GM12865 (cell line): ENCODE measurements at regions not wholly inside any gene's neighbourhood (a gene's known extent, or its start where the extent isn't known, plus 50 kb on each side); places are given as distances from the start of the nearest gene placed in this dataset.

Source experiments
- DNase-seq: peaks from one replicate; pipeline ENCODE4 v3.0.0; 2010; ENCODE audit warnings: low read depth
- H3K4me3 ChIP-seq: 2 replicates; pipeline ENCODE4 v1.5.1; 2011; ENCODE audit warnings: mild to moderate bottlenecking, low read depth, low read length, control low read depth
- CTCF ChIP-seq: IDR thresholded peaks from 2 replicates; pipeline ENCODE4 v1.5.1; 2011; ENCODE audit warnings: low read length, control low read depth, low read depth, inconsistent platforms; ENCODE audit not compliant: insufficient read depth; ENCODE audit errors: missing control alignments

- TF ChIP-seq CTCF: no peak
- no peak overlapping the region for H3K4me3 ChIP-seq
These were observed 63.0 kb upstream of the TPRG1 start for GRCh38 chr3:189108735-189109134.

GRCh38 chr3:189109145-189109544, 62.6 kb upstream of the TPRG1 start:
- no peak overlapping the region for H3K4me3 ChIP-seq
- TF ChIP-seq CTCF: no peak
- no peak for DNase-seq

More at GRCh38 chr3:189108735-189109134, 63.0 kb upstream of the TPRG1 start:
- DNase-seq: no peak

DNA sequence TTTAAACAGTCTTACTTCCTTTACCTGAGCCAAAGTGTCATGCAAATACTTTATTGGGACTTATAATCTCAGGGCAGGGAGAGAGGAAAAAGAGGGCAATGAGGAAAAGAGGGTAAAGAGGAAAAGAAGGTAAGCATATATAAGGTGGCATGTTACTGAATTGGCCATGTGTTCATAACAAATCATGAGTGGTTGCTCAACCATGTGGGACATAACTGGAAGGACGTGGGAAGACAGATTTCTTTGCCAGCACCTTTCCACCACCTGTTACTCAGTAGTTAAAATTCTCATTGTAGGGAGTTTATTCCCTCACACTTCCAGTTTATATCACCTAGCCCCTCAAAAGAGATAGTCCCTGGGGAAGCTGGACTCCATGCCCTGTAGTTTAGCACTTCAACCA, 54.7 kb upstream of the TPRG1 start:
- no peak for DNase-seq
- H3K4me3 ChIP-seq: no peak overlapping the region
- TF ChIP-seq CTCF: no peak

DNA sequence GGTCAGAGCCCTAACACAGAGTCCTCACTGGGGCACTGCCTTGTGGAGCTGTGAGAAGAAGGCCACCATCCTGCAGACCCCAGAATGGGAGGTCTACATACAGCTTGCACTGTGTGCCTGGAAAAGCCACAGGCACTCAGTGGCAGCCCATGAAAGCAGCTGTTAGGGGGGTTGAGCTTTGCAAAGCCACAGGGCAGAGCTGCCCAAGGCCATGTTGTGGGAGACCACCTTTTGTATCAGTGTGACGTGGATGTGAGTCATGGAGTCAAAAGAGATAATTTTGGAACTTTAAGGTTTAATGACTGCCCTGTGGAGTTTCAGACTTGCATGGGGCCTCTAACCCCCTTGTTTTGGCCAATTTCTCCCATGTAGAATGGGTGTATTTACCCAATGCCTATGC, 52.9 kb upstream of the TPRG1 start:
- TF ChIP-seq CTCF: no peak
- DNase-seq: no peak
- H3K4me3 ChIP-seq: no peak overlapping the region

GRCh38 chr3:189119950-189120349, 51.8 kb upstream of the TPRG1 start:
- DNase-seq: no peak
- TF ChIP-seq CTCF: no peak
- H3K4me3 ChIP-seq: no peak overlapping the region

GRCh38 chr3:189121092-189121491, 50.7 kb upstream of the TPRG1 start:
- no peak for TF ChIP-seq CTCF
- DNase-seq: no peak
- no peak overlapping the region for H3K4me3 ChIP-seq
